Naive thymus-derived CD4-positive, alpha-beta T cell (primary cell): ENCODE measurements at regions not wholly inside any gene's neighbourhood (a gene's known extent, or its start where the extent isn't known, plus 50 kb on each side); places are given as distances from the start of the nearest gene placed in this dataset.

Experiments
- ATAC-seq: fragments of 150-1000 bp; cut with Tn5 transposase; 2 replicates; pipeline ENCODE4 v1.10.0; 2021; ENCODE audit warnings: mild to moderate bottlenecking, moderate library complexity
- CTCF ChIA-PET: fragments of 350-600 bp; sonication (Branson Sonifier 250); formaldehyde crosslinking; loops from one replicate; lab custom pipeline; 2021; ENCODE audit warnings: antibody characterized with exemption; lab: Charles Lee
- POLR2A ChIA-PET: fragments of 350-600 bp; sonication (Branson Sonifier 250); formaldehyde crosslinking; loops from one replicate; lab custom pipeline; 2021; ENCODE audit warnings: antibody characterized with exemption, inconsistent platforms; lab: Charles Lee
- DNase-seq, 9 donors: peaks; one replicate each; pipeline versions ENCODE4 v3.0.0 to v3.0.0-alpha.2; 2020 to 2022; ENCODE audit warnings: mixed read lengths in 1 of 9
- H3K27ac ChIP-seq: one replicate; pipeline ENCODE4 v1.7.0; 2013; ENCODE audit warnings: mild to moderate bottlenecking, low read depth, low read length, moderate library complexity
- H3K27me3 ChIP-seq, 2 donors: one replicate each; pipeline ENCODE4 v1.7.0; 2013; ENCODE audit warnings: low read length in 2 of 2, mild to moderate bottlenecking in 2 of 2, moderate library complexity in 2 of 2; ENCODE audit not compliant: control insufficient read depth in 2 of 2, insufficient read depth in 2 of 2
- H3K36me3 ChIP-seq, 3 experiments: 1 replicate in 2 of 3; 2 replicates in 1 of 3; pipeline ENCODE4 v1.7.0; 2013; ENCODE audit warnings: low read length in 3 of 3, mild to moderate bottlenecking in 3 of 3, moderate library complexity in 1 of 3; ENCODE audit not compliant: insufficient read depth in 3 of 3, control insufficient read depth in 2 of 3
- H3K4me1 ChIP-seq, 2 donors: one replicate each; pipeline ENCODE4 v1.7.0; 2013; ENCODE audit warnings: low read length in 2 of 2, mild to moderate bottlenecking in 2 of 2, moderate library complexity in 1 of 2; ENCODE audit not compliant: control insufficient read depth in 2 of 2, insufficient read depth in 2 of 2
- H3K4me3 ChIP-seq: 2 replicates; pipeline ENCODE4 v1.7.0; 2013; ENCODE audit warnings: mild to moderate bottlenecking, low read length
- H3K9me3 ChIP-seq, 3 experiments: 1 replicate in 2 of 3; 2 replicates in 1 of 3; pipeline ENCODE4 v1.7.0; 2013; ENCODE audit warnings: low read length in 3 of 3; ENCODE audit not compliant: control insufficient read depth in 2 of 3
- H3K27ac Mint-ChIP-seq, 9 donors: one replicate each; pipeline ENCODE4 v1.8.0; 2020 to 2022; ENCODE audit warnings: mixed read lengths in 9 of 9, mild to moderate bottlenecking in 8 of 9, moderate library complexity in 5 of 9, inconsistent platforms in 2 of 9
- H3K27me3 Mint-ChIP-seq, 5 donors: one replicate each; pipeline ENCODE4 v1.8.0; 2021 to 2022; ENCODE audit warnings: mixed read lengths in 5 of 5, mild to moderate bottlenecking in 1 of 5
- H3K36me3 Mint-ChIP-seq, 5 donors: one replicate each; pipeline ENCODE4 v1.8.0; 2020 to 2022; ENCODE audit warnings: mixed read lengths in 5 of 5, mild to moderate bottlenecking in 3 of 5, inconsistent platforms in 1 of 5
- H3K4me1 Mint-ChIP-seq, 7 donors: one replicate each; pipeline ENCODE4 v1.8.0; 2020 to 2022; ENCODE audit warnings: mixed read lengths in 7 of 7, mild to moderate bottlenecking in 3 of 7, inconsistent platforms in 1 of 7
- H3K4me3 Mint-ChIP-seq, 10 donors: one replicate each; pipeline ENCODE4 v1.8.0; 2020 to 2022; ENCODE audit warnings: mild to moderate bottlenecking in 10 of 10, mixed read lengths in 10 of 10, moderate library complexity in 6 of 10, inconsistent platforms in 2 of 10
- H3K9me3 Mint-ChIP-seq, 11 donors: one replicate each; pipeline ENCODE4 v1.8.0; 2020 to 2022; ENCODE audit warnings: mixed read lengths in 11 of 11, mild to moderate bottlenecking in 4 of 11, inconsistent platforms in 1 of 11, moderate library complexity in 1 of 11
- intact Hi-C, 2 donors: fragments of 100-400 bp; cut with micrococcal nuclease; formaldehyde crosslinking; loops; one replicate each; pipeline ENCODE4 v1.15.1; 2023

DNA sequence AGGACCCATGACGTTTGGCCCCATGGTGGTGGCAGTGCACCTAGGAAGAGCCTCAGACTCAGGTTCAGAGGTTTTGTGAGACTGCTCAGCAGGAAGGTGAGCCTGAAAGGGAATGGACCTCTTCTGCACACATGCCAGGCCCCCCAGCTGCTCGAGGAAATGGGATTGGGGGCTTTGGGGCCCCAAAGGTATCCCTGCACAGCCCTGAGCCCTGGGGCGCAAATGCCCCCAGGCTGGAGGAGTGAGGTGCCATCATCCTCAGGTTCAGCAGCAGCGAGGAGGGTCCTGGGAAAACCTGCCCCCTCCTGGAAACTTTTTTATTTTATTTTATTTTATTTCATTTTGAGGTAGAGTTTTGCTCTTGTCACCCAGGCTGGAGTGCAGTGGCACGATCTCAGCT, 171.8 kb upstream of the MVB12B start:
- intact Hi-C loops = no loop called here
- Mint-ChIP-seq H3K36me3 (no peaks in the 10 kb centered on the region), H3K4me1 (peaks cover 0 to 2% (median 0%) of the 10 kb centered on the region in 7 donors), H3K27ac (no peak overlapping the region), H3K9me3 (peaks cover 0 to 2% (median 0%) of the 10 kb centered on the region in 11 donors), H3K27me3 (peaks cover 0 to 36% (median 10%) of the 10 kb centered on the region in 5 donors), H3K4me3 (no peak overlapping the region)
- ChIA-PET POLR2A (no interaction called here), CTCF (no interaction called here)
- Histone ChIP-seq H3K9me3 (no peaks in the 10 kb centered on the region), H3K4me1 (no peaks in the 10 kb centered on the region), H3K27me3 (no peaks in the 10 kb centered on the region), H3K4me3 (no peak overlapping the region), H3K36me3 (no peaks in the 10 kb centered on the region), H3K27ac (no peak overlapping the region)
- no peak for DNase-seq
- no peak for ATAC-seq

DNA sequence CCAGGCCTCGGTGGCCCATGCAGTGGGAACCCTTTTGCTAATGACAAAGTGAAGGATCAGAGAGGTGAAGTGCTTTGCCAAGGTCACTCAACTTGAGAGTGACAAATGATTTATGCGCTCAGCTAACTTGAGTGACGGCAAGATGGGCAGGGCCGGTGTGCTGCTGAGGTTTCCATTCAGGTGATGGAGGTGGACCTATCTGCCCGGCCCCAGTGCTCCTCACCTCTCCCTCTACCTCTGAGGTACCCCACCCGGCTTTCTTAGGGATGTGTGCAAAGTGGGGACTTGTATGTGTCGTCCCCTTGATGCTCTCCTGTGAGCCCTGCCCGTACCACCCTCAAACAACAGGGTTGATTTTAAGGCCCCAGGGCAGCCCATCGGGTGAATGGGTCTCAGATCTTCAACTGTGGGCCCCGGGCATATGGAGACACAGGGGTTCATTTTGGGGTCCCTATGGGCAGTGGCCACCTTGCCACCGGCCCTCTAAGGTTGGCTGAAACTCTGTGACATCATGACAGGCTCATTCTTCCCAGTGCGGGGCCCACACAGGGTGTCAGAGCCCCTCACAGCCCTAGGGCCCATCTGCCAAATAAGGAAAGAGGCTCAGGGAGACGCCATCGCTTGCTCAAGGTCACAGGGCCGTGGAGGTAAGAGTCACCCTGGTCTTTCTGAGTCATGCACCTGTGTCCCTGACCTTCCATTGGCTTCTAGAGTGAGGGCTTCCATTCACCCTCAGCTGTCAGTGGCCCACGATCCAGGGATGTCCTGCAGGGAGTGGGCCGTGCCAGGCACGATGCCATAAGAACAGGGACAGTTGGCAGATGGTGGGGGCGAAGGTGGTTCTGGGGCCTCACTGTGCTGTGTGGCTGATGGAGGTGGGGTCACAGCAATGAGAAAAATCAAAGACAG, 170.6 kb upstream of the MVB12B start:
- Histone ChIP-seq H3K27ac (no peak overlapping the region), H3K4me3 (no peak overlapping the region), H3K27me3 (no peaks in the 10 kb centered on the region), H3K4me1 (no peaks in the 10 kb centered on the region), H3K9me3 (no peaks in the 10 kb centered on the region), H3K36me3 (no peaks in the 10 kb centered on the region)
- Mint-ChIP-seq H3K4me1 (peaks cover 0 to 2% (median 0%) of the 10 kb centered on the region in 7 donors), H3K27me3 (peaks cover 0 to 36% (median 10%) of the 10 kb centered on the region in 5 donors), H3K9me3 (peaks cover 0 to 2% (median 0%) of the 10 kb centered on the region in 11 donors), H3K36me3 (no peaks in the 10 kb centered on the region), H3K4me3 (no peak overlapping the region), H3K27ac (no peak overlapping the region)
- ATAC-seq (no peak), DNase-seq (no peak)
- intact Hi-C loops = no loop called here
- ChIA-PET POLR2A (no interaction called here), CTCF (no interaction called here)

DNA sequence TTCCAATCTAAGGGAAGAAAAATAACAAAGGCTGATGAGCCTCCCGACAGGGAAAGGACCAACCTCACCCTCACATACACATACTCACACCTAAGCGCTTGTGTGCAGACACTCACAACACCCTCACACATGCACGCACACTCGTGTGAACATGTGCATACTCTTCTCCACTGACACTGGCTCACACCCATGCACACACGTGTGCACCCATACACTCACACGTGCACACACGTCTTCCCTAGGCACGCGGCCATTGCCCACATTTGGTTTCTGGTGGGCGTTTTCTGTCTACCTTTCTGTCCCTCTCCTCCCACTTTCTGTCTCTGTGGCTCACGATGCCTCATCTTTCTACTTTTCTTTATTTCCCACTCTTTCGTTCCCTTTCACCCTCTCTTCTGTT, 169.7 kb upstream of the MVB12B start:
- ChIA-PET CTCF (no interaction called here), POLR2A (no interaction called here)
- Mint-ChIP-seq H3K4me3 (no peak overlapping the region), H3K9me3 (peaks cover 0 to 2% (median 0%) of the 10 kb centered on the region in 11 donors), H3K27me3 (peaks cover 0 to 36% (median 10%) of the 10 kb centered on the region in 5 donors), H3K4me1 (peaks cover 0 to 2% (median 0%) of the 10 kb centered on the region in 7 donors), H3K36me3 (no peaks in the 10 kb centered on the region), H3K27ac (no peak overlapping the region)
- Histone ChIP-seq H3K9me3 (no peaks in the 10 kb centered on the region), H3K4me1 (no peaks in the 10 kb centered on the region), H3K27ac (no peak overlapping the region), H3K4me3 (no peak overlapping the region), H3K27me3 (no peaks in the 10 kb centered on the region), H3K36me3 (no peaks in the 10 kb centered on the region)
- intact Hi-C loops = no loop called here
- ATAC-seq = no peak
- DNase-seq = no peak

DNA sequence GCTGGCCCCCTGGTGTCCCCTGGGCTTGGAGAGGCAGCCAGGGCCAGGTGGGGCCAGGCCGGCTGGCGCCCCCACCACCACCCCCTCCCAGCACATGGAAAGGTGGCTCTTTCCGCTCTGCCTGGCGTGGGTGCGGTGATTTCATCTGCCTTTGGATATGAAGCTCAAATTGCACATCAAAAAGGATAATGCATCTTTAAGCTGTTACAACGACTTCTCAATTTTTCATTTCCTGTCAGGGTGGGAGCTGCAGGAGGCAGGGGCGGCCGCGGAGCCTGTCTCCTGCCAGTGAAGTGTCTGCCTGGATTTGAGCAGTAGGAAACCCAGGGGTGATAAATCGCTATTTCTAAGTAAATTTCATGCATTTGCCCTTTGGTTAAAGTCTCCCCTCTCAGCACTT, 169.2 kb upstream of the MVB12B start:
- Histone ChIP-seq H3K4me1 (no peaks in the 10 kb centered on the region), H3K27me3 (no peaks in the 10 kb centered on the region), H3K36me3 (no peaks in the 10 kb centered on the region), H3K27ac (no peak overlapping the region), H3K9me3 (no peaks in the 10 kb centered on the region), H3K4me3 (no peak overlapping the region)
- ChIA-PET POLR2A (no interaction called here), CTCF (no interaction called here)
- no peak overlapping the region for H3K4me3 Mint-ChIP-seq
- ATAC-seq (no peak), DNase-seq (no peak)
- peaks cover 0 to 36% (median 9%) of the 10 kb centered on the region in 5 donors for H3K27me3 Mint-ChIP-seq
- intact Hi-C loops = no loop called here
- peaks cover 0 to 2% (median 0%) of the 10 kb centered on the region in 11 donors for H3K9me3 Mint-ChIP-seq
- H3K36me3 Mint-ChIP-seq = no peaks in the 10 kb centered on the region
- H3K27ac Mint-ChIP-seq = no peak overlapping the region
- H3K4me1 Mint-ChIP-seq = peaks cover 0 to 2% (median 0%) of the 10 kb centered on the region in 7 donors

- POLR2A ChIA-PET = no interaction called here
- ATAC-seq = no peak
- no peak for DNase-seq
- H3K4me1 ChIP-seq = no peaks in the 10 kb centered on the region
- Mint-ChIP-seq H3K4me1 (peaks cover 0 to 2% (median 0%) of the 10 kb centered on the region in 7 donors), H3K27me3 (peaks cover 0 to 34% (median 5%) of the 10 kb centered on the region in 5 donors), H3K27ac (no peak overlapping the region), H3K9me3 (peaks cover 0 to 2% (median 0%) of the 10 kb centered on the region in 11 donors), H3K36me3 (no peaks in the 10 kb centered on the region), H3K4me3 (no peak overlapping the region)
- no peaks in the 10 kb centered on the region for H3K9me3 ChIP-seq
- H3K36me3 ChIP-seq = no peaks in the 10 kb centered on the region
- intact Hi-C loops = no loop called here
- no peak overlapping the region for H3K27ac ChIP-seq
- CTCF ChIA-PET = no interaction called here
- H3K4me3 ChIP-seq = no peak overlapping the region
- H3K27me3 ChIP-seq = no peaks in the 10 kb centered on the region
These were observed 168.6 kb upstream of the MVB12B start for GRCh38 chr9:126157826-126158587.

DNA sequence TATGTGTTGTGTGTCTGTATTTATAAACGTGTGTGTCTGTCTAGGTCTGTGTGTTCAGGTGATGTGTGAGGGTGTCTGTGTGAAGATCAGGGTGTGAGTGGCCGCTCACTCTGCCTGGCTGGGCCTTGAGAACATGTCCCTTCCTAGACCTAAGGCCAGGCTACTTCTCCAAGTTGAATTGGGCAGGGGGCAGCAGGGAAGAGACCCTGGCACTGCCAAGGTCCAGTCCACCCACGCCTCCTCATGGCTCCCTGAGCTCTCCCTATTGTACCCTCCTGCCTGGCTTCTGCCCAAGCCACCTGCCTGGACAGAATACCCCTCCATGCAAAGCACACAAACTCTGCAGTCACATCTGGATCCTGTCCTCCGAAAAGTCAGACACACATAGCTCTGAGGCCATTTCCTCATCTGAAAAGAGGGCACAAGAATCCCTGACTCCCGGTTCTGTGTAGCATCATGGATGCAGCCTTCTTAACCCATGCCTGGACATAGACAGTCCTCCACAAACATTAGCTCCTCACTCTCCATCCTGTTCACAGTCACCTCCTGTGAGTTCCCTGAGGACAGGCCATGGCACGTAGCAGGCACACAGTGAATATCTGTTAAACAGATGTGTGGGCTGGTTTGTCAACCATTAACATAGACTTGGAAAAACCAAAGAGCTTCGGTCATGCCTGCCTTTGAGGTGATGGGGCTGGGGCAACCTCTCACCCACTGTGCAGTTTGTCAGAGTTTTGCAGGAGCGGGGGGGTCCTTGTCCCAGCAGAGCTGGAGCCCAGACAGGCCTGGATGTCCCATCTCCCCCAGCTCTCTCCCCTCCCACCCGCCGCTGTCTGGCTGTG, 167.8 kb upstream of the MVB12B start:
- no peak overlapping the region for H3K27ac Mint-ChIP-seq
- Histone ChIP-seq H3K27ac (no peak overlapping the region), H3K36me3 (no peaks in the 10 kb centered on the region), H3K4me1 (no peaks in the 10 kb centered on the region), H3K9me3 (no peaks in the 10 kb centered on the region), H3K4me3 (no peak overlapping the region), H3K27me3 (no peaks in the 10 kb centered on the region)
- DNase-seq (no peak), ATAC-seq (no peak)
- H3K4me1 Mint-ChIP-seq = peaks cover 0 to 2% (median 0%) of the 10 kb centered on the region in 7 donors
- H3K4me3 Mint-ChIP-seq = no peak overlapping the region
- ChIA-PET POLR2A (no interaction called here), CTCF (no interaction called here)
- intact Hi-C loops = no loop called here
- peaks cover 0 to 31% (median 5%) of the 10 kb centered on the region in 5 donors for H3K27me3 Mint-ChIP-seq
- H3K36me3 Mint-ChIP-seq = no peaks in the 10 kb centered on the region
- peaks cover 0 to 1% (median 0%) of the 10 kb centered on the region in 11 donors for H3K9me3 Mint-ChIP-seq
